Spleen (tissue), 7 donors: ENCODE measurements at regions not wholly inside any gene's neighbourhood (a gene's known extent, or its start where the extent isn't known, plus 50 kb on each side); places are given as distances from the start of the nearest gene placed in this dataset.

Source experiments
- POLR2A ChIP-seq, 3 donors: fragments of 450-650 bp; IDR thresholded peaks; one replicate each; pipeline ENCODE4 v1.5.1; 2017; ENCODE audit warnings: antibody characterized with exemption in 3 of 3, mild to moderate bottlenecking in 1 of 3
- POLR2AphosphoS5 ChIP-seq, 3 donors: sonication (generic); formaldehyde crosslinking; IDR thresholded peaks; one replicate each; pipeline ENCODE4 v1.5.1; 2017; ENCODE audit warnings: antibody characterized with exemption in 3 of 3
- TF ChIP-seq, protein P1 (sequence below), 11 experiments: fragments of 200-600 bp in 7 of 11; fragments of 450-650 bp in 4 of 11; sonication (generic) in 4 of 11; IDR thresholded peaks in 8 of 11; conservative IDR thresholded peaks in 3 of 11; 1 replicate in 7 of 11; 2 replicates in 4 of 11; pipeline versions ENCODE4 v1.4.0 to v1.8.0; 2016 to 2021; ENCODE audit warnings: antibody characterized with exemption in 11 of 11, inconsistent platforms in 4 of 11, mild to moderate bottlenecking in 1 of 11
- donor health status: DM: no; HTN: no; CAD: no; lungs with moderate emphysema.
- donor health status: DM: no; HTN: no; CAD: no.
- donor health status: DM: no; HTN: no; CAD: no.

DNA sequence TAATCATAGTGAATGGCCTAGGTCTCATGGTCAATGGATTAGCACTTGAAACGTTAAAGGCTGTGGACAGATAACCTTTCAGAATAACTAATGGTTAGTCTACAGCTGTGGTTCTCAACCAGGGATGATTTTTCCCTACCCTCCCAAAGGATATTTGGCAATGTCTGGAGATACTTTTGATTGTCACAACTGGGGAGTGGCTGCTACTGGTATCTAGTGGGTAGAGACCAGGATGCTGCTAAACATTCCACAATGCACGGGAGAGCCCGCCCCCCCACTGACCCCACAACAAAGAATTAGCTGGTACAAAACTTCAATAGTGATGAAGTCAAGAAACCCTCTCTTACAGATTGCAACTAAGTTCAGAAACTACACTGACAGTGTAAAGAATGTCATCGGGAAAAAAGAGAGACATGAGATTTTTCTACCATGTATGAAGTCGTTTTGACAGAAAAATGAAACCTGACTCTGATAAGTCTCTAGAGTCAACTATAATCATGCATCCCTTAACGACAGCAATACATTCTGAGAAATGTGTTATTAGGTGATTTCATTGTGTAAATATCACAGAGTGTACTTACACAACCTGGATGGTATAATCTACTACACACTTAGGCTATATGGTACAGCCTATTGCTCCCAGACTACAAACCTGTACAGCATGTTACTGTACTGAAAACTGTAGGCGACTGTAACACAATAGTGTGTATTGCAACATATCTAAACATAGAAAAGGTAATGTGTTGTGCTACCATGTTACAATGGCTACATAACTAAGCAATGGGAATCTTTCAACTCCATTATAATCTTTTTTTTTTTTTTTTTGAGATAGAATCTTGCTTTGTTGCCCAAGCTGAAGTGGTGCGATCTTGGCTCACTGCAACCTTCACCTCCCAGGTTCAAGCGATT lies 49.7 kb upstream of the PRDX6 start:
- TF ChIP-seq, protein P1, sequence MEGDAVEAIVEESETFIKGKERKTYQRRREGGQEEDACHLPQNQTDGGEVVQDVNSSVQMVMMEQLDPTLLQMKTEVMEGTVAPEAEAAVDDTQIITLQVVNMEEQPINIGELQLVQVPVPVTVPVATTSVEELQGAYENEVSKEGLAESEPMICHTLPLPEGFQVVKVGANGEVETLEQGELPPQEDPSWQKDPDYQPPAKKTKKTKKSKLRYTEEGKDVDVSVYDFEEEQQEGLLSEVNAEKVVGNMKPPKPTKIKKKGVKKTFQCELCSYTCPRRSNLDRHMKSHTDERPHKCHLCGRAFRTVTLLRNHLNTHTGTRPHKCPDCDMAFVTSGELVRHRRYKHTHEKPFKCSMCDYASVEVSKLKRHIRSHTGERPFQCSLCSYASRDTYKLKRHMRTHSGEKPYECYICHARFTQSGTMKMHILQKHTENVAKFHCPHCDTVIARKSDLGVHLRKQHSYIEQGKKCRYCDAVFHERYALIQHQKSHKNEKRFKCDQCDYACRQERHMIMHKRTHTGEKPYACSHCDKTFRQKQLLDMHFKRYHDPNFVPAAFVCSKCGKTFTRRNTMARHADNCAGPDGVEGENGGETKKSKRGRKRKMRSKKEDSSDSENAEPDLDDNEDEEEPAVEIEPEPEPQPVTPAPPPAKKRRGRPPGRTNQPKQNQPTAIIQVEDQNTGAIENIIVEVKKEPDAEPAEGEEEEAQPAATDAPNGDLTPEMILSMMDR (IDR thresholded peaks at IDR 0.05 in 8 of 11, conservative IDR thresholded peaks at IDR 0.05 in 3 of 11) = no peak
- TF ChIP-seq POLR2AphosphoS5 (IDR thresholded peaks at IDR 0.05) = no peak
- no peak for TF ChIP-seq POLR2A (IDR thresholded peaks at IDR 0.05)
